Epidermal melanocyte (primary cell): ENCODE measurements at regions not wholly inside any gene's neighbourhood (a gene's known extent, or its start where the extent isn't known, plus 50 kb on each side); places are given as distances from the start of the nearest gene placed in this dataset.

Experiments used
- DNase-seq: peaks from one replicate; pipeline ENCODE4 v3.0.0; 2011; ENCODE audit warnings: low spot score; ENCODE audit not compliant: insufficient read length

- no peak for DNase-seq
These were observed 134.5 kb downstream of the URB2 start for GRCh38 chr1:229760478-229760996.

GRCh38 chr1:229762891-229763290, 136.8 kb downstream of the URB2 start:
- DNase-seq, result no peak

- no peak for DNase-seq
These were observed 142.2 kb downstream of the URB2 start for GRCh38 chr1:229768232-229768631.

- DNase-seq, result no peak
These were observed 143.0 kb downstream of the URB2 start for GRCh38 chr1:229769006-229769405.

GRCh38 chr1:229769809-229770208, 143.8 kb downstream of the URB2 start:
- no peak for DNase-seq

GRCh38 chr1:229778794-229779193, 152.7 kb downstream of the URB2 start:
- DNase-seq, result no peak

- no peak for DNase-seq
These were observed 155.4 kb downstream of the URB2 start for GRCh38 chr1:229781453-229781852.

GRCh38 chr1:229782469-229782868, 156.4 kb downstream of the URB2 start:
- no peak for DNase-seq

GRCh38 chr1:229784834-229785233, 158.8 kb downstream of the URB2 start:
- no peak for DNase-seq

GRCh38 chr1:229786974-229787610, 161.0 kb downstream of the URB2 start:
- DNase-seq, result no peak

GRCh38 chr1:229788004-229788403, 162.0 kb downstream of the URB2 start:
- DNase-seq, result no peak

GRCh38 chr1:229792012-229792975, 166.2 kb downstream of the URB2 start:
- no peak for DNase-seq

GRCh38 chr1:229793488-229793887, 167.4 kb downstream of the URB2 start:
- no peak for DNase-seq

- no peak for DNase-seq
These were observed 172.5 kb downstream of the URB2 start for GRCh38 chr1:229798558-229798957.

- no peak for DNase-seq
These were observed 177.7 kb downstream of the URB2 start for GRCh38 chr1:229803626-229804217.

- no peak for DNase-seq
These were observed 182.2 kb downstream of the URB2 start for GRCh38 chr1:229808272-229808671.

- DNase-seq, result no peak
These were observed 184.1 kb downstream of the URB2 start for GRCh38 chr1:229810140-229810539.

- no peak for DNase-seq
These were observed 184.9 kb downstream of the URB2 start for GRCh38 chr1:229810961-229811360.

GRCh38 chr1:229812148-229812547, 186.1 kb downstream of the URB2 start:
- DNase-seq, result no peak

- DNase-seq, result no peak
These were observed 186.6 kb downstream of the URB2 start for GRCh38 chr1:229812693-229813092.

GRCh38 chr1:229815076-229815475, 189.0 kb downstream of the URB2 start:
- no peak for DNase-seq

- no peak for DNase-seq
These were observed 189.9 kb downstream of the URB2 start for GRCh38 chr1:229815961-229816360.
